ENCODE measurements at regions not wholly inside any gene's neighbourhood (a gene's known extent, or its start where the extent isn't known, plus 50 kb on each side); places are given as distances from the start of the nearest gene placed in this dataset.

DNA sequence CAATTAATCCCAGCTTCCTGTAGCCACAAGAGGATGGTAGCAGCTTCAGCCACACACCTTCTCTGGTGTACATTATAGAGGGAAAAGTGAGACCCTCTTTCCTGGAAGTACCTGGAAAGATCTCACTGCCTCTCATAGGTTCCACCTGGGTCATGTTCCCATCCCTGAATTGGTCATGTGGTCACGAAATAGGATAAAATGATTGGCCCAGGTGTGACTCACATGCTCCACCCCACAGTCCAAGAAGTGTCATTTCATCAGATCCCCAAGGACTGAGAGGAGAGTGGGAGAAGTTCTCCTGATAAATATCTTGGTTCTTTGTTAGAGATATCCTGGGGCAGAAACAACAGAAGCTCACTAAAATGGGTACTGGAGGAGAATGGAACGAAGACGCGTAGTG, 142.4 kb downstream of the QRSL1 start:
- no peak for DNase-seq (ENCODE audit: low spot score)

- DNase-seq (ENCODE audit: low spot score), result no peak
Observed at GRCh38 chr6:106770663-106771062, 141.3 kb downstream of the QRSL1 start.

- no peak for DNase-seq (ENCODE audit: low spot score)
Observed at GRCh38 chr6:106770081-106770480, 140.7 kb downstream of the QRSL1 start.

DNA sequence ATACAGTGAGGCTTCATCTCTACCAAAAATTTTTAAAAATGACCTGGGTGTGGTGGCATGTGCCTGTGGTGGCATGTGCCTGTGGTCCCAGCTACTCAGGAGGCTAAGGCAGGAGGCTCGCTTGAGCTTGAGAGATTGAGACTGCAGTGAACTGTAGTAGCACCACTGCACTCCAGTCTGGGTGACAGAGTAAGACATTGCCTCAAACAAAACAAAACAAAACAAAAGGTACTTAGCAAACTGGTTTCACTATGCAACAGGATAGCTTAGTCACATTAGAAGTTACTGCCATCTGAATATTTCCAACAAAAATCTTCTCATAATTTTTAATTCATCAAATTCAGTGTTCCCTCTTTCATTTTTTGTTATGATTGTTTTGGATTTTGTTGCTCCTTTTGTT, 137.9 kb downstream of the QRSL1 start:
- DNase-seq (ENCODE audit: low spot score), result no peak

GRCh38 chr6:106766201-106766600, 136.8 kb downstream of the QRSL1 start:
- DNase-seq (ENCODE audit: low spot score), result no peak

DNA sequence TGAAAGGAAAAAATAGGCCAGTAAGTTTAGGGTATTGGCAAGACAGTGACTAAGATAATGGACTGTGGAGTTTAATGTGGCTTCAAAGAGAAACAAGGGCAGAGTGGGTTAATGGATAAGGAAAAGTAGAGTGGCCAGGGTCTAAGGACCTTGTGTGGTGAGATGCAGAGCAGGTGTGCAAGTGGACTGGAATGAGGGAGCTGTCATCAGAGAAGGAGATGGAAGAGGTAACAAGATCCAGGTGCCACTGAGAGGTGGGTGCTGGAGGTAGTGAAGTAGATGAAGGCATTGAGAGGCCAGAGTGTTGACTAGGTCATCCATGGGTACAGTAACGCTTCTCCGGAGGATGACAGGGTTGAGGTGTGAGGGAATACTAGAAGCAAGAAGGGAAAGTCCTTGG, 136.1 kb downstream of the QRSL1 start:
- no peak for DNase-seq (ENCODE audit: low spot score)

DNA sequence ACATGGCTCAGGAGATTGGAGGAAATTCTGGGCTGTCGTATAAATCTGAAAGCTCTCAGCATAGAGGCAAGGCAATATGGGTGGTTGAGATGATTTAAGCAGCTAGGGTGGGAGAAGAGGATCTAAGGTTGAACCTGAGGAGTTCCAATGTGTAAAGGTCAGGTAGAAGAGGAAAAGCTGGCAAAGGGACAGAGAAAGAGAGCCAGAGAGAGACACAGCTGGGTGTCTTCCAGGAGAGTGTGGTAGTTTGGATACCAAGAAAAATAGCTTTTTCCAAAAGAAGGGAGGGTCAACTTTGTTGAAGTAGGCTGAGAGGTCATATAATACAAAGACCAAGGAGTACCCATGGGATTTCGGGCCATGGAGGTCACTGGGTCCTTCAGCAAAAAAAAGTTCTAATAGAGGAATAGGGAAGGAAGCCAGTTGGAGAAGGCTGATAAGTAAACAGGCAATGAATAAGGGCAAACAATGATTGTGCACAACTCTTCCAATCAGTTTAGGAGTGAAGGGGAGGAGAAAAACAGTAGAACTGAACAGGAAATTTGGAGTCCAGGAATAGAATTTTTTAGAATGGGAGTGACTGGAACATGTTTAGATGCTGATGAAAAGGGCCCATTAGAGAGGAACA, 135.1 kb downstream of the QRSL1 start:
- no peak for DNase-seq (ENCODE audit: low spot score)

GRCh38 chr6:106763361-106763760, 134.0 kb downstream of the QRSL1 start:
- no peak for DNase-seq (ENCODE audit: low spot score)

GRCh38 chr6:106761160-106761559, 131.8 kb downstream of the QRSL1 start:
- no peak for DNase-seq (ENCODE audit: low spot score)

DNA sequence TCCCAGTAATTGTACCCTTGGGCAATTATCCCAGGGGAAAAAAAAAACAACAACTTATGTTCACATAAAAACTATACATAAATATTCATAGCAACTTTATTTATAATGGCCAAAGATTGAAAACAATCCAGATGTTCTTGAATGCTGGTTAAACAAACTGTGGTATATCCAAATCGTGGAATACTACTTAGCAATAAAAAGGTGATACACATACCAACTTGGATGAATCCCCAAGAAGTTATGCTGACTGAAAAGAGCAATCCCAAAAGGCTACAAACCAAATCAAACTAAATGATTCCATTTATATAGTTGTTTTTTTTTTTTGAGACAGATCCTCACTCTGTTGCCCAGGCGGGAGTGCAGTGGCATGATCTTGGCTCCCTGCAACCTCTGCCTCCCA, 129.7 kb downstream of the QRSL1 start:
- DNase-seq (ENCODE audit: low spot score), result no peak

DNA sequence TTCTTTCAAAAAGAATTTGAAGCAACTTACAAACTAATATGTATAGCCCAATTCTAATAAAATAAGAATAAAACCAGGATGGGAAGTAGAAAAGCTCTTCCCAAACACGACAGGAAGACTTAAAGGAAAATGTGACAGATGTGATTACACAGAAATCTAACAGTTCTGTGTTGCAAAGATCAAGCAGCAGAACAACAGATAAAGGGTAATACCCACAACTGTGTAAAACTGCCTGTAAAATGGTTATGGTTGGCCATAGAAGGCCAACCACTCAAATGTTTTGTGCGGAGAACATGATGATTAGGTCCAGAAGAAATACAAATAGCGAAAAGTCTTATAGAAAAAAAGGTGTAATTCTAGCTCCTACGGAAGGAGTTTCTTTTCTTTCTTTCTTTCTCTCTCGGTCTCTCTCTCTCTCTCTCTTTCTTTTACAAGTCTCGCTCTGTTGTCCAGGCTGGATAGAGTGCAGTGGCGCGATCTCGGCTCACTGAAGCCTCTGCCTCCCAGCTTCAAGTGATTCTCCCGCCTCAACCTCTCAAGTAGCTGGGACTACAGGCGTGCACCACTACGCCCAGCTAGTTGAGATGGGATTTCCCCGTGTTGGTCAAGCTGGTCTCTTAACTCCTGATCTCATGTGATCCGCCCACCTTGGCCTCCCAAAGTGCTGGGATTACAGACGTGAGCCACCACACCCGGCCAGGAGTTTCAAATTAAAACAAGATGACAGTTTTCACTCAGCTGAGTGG, 128.5 kb downstream of the QRSL1 start:
- no peak for DNase-seq (ENCODE audit: low spot score)

GRCh38 chr6:106757267-106757666, 127.9 kb downstream of the QRSL1 start:
- DNase-seq (ENCODE audit: low spot score), result no peak

DNA sequence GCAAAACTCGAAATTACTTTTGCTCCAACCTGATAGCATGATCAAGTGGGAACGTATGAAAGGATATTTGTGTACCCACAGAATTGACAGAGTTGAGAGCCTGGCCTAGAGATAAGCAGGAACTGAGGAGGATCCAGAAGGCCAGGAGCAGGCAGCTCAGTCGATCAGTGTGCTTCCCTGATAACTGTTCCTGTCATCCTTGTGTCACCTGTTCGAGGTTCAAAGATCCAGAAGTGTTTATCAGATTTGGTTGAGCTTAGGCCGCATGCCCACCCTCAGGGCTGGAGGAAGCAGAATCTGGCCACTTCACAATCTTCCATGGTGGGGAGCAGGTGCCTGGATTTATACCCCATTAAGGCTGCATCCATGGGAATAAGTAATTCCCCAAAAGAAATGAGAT, 124.8 kb downstream of the QRSL1 start:
- DNase-seq (ENCODE audit: low spot score), result no peak

DNA sequence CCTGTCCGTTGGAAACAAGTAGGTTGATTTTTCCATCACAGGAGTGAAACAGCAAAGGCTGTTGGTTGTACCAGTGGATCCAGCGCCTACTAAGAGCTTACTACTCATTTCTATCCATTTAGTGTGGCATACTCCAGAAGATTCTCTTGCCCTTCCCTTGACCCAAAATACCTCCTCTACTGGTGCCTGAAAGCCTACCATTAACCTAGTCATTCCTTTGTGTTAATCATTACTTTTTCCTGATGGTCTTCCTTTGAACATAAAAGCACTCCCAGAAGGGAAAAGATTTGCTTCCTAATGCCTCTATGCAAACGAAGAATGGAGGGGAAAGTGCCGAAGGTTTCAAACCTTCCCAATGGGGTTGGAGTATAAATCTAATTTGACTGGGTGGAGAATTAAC, 123.3 kb downstream of the QRSL1 start:
- DNase-seq (ENCODE audit: low spot score), result no peak

DNA sequence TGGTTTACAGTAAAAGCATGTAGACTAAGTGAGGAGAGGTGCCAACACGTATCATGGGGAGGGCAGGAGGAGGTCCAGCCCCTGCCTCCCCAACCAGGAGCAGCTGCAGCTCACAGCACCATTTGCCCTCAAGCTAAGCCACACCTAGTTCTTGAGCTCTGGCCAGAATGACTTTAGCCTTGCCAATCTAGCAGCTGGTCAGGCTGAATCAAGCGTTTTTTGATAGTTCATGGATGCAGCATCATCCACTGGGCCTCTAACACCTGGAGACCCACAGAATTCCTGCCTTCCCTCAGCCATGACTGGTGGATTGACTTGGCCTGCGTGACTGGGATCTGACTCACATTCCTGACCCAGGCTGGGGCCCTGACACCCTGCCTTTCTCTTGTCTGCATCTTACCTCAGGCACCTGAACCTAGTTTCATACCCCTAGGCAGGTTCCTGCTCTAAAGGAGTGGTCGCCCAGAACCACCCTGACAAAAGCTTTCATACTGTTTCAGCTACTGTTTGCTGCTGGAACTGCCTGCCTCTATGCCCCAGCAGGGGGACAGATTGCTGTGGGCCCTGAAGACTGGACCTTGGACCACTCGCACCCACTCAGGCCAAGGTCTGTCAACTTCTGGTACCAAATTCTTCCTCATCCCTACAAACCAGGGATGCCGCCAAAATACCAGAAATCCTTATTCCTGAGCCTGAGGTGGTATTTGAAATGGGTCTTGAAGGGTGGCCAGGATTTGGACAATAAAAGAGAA, 122.3 kb downstream of the QRSL1 start:
- no peak for DNase-seq (ENCODE audit: low spot score)

GRCh38 chr6:106750946-106751345, 121.6 kb downstream of the QRSL1 start:
- no peak for DNase-seq (ENCODE audit: low spot score)

GRCh38 chr6:106750142-106750918, 121.0 kb downstream of the QRSL1 start:
- DNase-seq (ENCODE audit: low spot score), result no peak

DNA sequence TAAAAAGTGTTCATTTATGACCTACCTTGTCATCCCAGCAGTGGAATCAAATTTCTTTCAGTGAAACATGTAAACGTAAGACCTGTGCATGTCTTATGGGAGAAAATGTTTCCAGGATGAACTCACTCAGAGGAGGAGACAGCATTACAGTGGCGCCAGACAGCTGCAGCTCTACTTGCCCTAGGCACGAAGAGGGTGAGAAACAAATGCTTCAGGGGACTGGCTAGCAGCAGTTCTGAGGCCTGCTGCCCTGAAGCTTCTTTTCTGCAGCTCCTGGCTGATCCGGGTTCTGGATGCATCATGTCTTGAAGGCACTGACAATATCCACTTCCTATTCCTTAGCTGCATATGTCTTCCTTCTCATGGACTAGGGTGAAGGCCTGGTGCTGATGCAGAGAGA, 120.2 kb downstream of the QRSL1 start:
- DNase-seq (ENCODE audit: low spot score), result no peak

DNA sequence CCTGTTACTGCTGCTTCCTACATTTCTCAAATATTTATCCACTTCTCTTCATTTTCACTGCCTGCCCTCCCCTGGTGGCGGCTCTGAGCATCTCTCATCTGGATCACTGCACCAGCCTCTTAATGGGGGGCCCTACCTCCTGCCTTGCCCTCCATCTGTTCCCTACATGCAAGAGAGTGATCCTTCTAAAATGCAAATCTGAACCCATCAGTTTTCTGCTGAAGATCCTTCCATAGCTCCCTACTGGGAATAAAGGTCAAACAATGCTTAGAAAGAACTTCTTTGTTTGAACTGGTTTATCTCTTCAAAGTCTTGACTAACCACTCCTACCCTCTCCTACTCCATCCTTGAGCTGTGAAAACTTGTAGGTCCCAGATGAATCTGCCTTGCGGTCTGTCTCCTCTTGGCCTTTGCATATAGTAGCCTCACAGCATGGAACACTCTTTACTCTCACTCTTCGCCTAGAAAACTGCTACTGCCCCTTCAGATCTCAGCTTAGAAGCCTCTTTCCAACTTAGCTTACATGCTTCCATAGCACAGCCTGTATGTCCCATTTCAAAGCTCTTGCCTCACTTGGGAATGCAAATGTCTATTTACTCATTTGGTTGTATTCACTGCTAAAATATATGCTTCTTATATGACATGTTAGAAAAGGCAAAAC, 119.3 kb downstream of the QRSL1 start:
- no peak for DNase-seq (ENCODE audit: low spot score)

DNA sequence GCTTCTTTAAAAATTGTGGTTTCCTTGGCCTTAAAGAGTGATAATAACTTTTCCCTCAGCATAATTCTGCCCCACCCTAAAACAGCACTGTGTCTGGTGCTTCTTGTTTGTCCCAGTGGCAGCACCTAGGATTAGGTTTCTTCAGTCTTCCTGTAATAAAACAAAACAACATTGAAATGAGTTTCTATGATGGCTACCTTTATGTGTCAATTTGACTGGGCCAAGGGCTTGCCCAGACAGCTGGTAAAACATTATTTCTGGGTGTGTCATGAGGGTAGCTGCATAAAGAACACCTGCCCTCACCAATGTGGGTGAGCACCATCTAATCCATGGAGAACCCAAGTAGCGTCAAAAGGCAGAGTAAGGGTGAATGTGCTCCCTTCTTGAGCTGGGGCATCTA, 117.8 kb downstream of the QRSL1 start:
- no peak for DNase-seq (ENCODE audit: low spot score)

GRCh38 chr6:106746652-106747051, 117.3 kb downstream of the QRSL1 start:
- no peak for DNase-seq (ENCODE audit: low spot score)
